Activated naive CD8-positive, alpha-beta T cell treated with anti-CD3 and anti-CD28 coated beads for 36 hours (primary cell): ENCODE measurements at regions not wholly inside any gene's neighbourhood (a gene's known extent, or its start where the extent isn't known, plus 50 kb on each side); places are given as distances from the start of the nearest gene placed in this dataset.

ENCODE experiments used
- DNase-seq: peaks from one replicate; pipeline ENCODE4 v3.0.0; 2021
- H3K27ac Mint-ChIP-seq: one replicate; pipeline ENCODE4 v1.8.0; 2022; ENCODE audit warnings: mild to moderate bottlenecking, moderate library complexity, mixed read lengths
- H3K27me3 Mint-ChIP-seq: one replicate; pipeline ENCODE4 v1.8.0; 2022; ENCODE audit warnings: mild to moderate bottlenecking, mixed read lengths
- H3K36me3 Mint-ChIP-seq: one replicate; pipeline ENCODE4 v1.8.0; 2021; ENCODE audit warnings: mild to moderate bottlenecking, mixed read lengths
- H3K4me1 Mint-ChIP-seq: one replicate; pipeline ENCODE4 v1.8.0; 2021; ENCODE audit warnings: mixed read lengths
- H3K4me3 Mint-ChIP-seq: one replicate; pipeline ENCODE4 v1.8.0; 2022; ENCODE audit warnings: mild to moderate bottlenecking, moderate library complexity, mixed read lengths
- H3K9me3 Mint-ChIP-seq: one replicate; pipeline ENCODE4 v1.8.0; 2022; ENCODE audit warnings: mixed read lengths

- no peak overlapping the region for H3K4me3 Mint-ChIP-seq
- H3K4me1 Mint-ChIP-seq: peaks cover 4% of the 10 kb centered on the region
- no peaks in the 10 kb centered on the region for H3K36me3 Mint-ChIP-seq
- no peak overlapping the region for H3K27ac Mint-ChIP-seq
- H3K27me3 Mint-ChIP-seq: no peaks in the 10 kb centered on the region
- DNase-seq: peak; percentile 22
- H3K9me3 Mint-ChIP-seq: no peaks in the 10 kb centered on the region
Observed at GRCh38 chr1:83761167-83762038, 237.5 kb downstream of the TTLL7 start.

GRCh38 chr1:83760226-83761021 is 238.5 kb downstream of the TTLL7 start:
- Mint-ChIP-seq H3K9me3 (no peaks in the 10 kb centered on the region), H3K27me3 (no peaks in the 10 kb centered on the region), H3K36me3 (no peaks in the 10 kb centered on the region), H3K4me3 (no peak overlapping the region), H3K4me1 (peaks cover 4% of the 10 kb centered on the region), H3K27ac (no peak overlapping the region)
- no peak for DNase-seq

- no peaks in the 10 kb centered on the region for H3K27me3 Mint-ChIP-seq
- H3K4me3 Mint-ChIP-seq: no peak overlapping the region
- H3K4me1 Mint-ChIP-seq: peaks cover 4% of the 10 kb centered on the region
- no peak for DNase-seq
- H3K9me3 Mint-ChIP-seq: no peaks in the 10 kb centered on the region
- peaks cover 1% of the 10 kb centered on the region for H3K36me3 Mint-ChIP-seq
- no peak overlapping the region for H3K27ac Mint-ChIP-seq
Observed at GRCh38 chr1:83756984-83757717, 241.8 kb downstream of the TTLL7 start.

- no peak for DNase-seq
- H3K27ac Mint-ChIP-seq: no peak overlapping the region
- peaks cover 1% of the 10 kb centered on the region for H3K36me3 Mint-ChIP-seq
- H3K27me3 Mint-ChIP-seq: no peaks in the 10 kb centered on the region
- H3K4me3 Mint-ChIP-seq: no peak overlapping the region
- H3K4me1 Mint-ChIP-seq: no peaks in the 10 kb centered on the region
- no peaks in the 10 kb centered on the region for H3K9me3 Mint-ChIP-seq
Observed at GRCh38 chr1:83751602-83752001, 247.3 kb downstream of the TTLL7 start.

GRCh38 chr1:83750201-83750600 is 248.7 kb downstream of the TTLL7 start:
- Mint-ChIP-seq H3K4me3 (no peak overlapping the region), H3K27me3 (no peaks in the 10 kb centered on the region)

GRCh38 chr1:83747853-83748482 is 251.0 kb downstream of the TTLL7 start:
- Mint-ChIP-seq H3K27me3 (no peaks in the 10 kb centered on the region), H3K9me3 (no peaks in the 10 kb centered on the region), H3K4me3 (no peak overlapping the region), H3K4me1 (no peaks in the 10 kb centered on the region), H3K27ac (no peak overlapping the region), H3K36me3 (no peaks in the 10 kb centered on the region)
- DNase-seq: no peak

More at GRCh38 chr1:83750201-83750600, 248.7 kb downstream of the TTLL7 start:
- Mint-ChIP-seq H3K9me3 (no peaks in the 10 kb centered on the region), H3K36me3 (peaks cover 1% of the 10 kb centered on the region), H3K4me1 (no peaks in the 10 kb centered on the region), H3K27ac (no peak overlapping the region)
- DNase-seq: no peak

- Mint-ChIP-seq H3K9me3 (no peaks in the 10 kb centered on the region), H3K36me3 (no peaks in the 10 kb centered on the region), H3K27me3 (no peaks in the 10 kb centered on the region), H3K27ac (no peak overlapping the region), H3K4me1 (no peaks in the 10 kb centered on the region), H3K4me3 (no peak overlapping the region)
- no peak for DNase-seq
Observed at GRCh38 chr1:83746234-83746633, 252.7 kb downstream of the TTLL7 start.

GRCh38 chr1:83742446-83742845 is 256.5 kb downstream of the TTLL7 start:
- Mint-ChIP-seq H3K9me3 (no peaks in the 10 kb centered on the region), H3K4me3 (no peak overlapping the region), H3K36me3 (no peaks in the 10 kb centered on the region), H3K4me1 (no peaks in the 10 kb centered on the region), H3K27me3 (no peaks in the 10 kb centered on the region), H3K27ac (no peak overlapping the region)
- no peak for DNase-seq

- no peak overlapping the region for H3K27ac Mint-ChIP-seq
- DNase-seq: no peak
- H3K4me1 Mint-ChIP-seq: no peaks in the 10 kb centered on the region
- H3K27me3 Mint-ChIP-seq: no peaks in the 10 kb centered on the region
- H3K36me3 Mint-ChIP-seq: no peaks in the 10 kb centered on the region
- no peaks in the 10 kb centered on the region for H3K9me3 Mint-ChIP-seq
- no peak overlapping the region for H3K4me3 Mint-ChIP-seq
Observed at GRCh38 chr1:83741770-83742169, 257.2 kb downstream of the TTLL7 start.

- H3K4me1 Mint-ChIP-seq: no peaks in the 10 kb centered on the region
- H3K4me3 Mint-ChIP-seq: no peak overlapping the region
- H3K36me3 Mint-ChIP-seq: no peaks in the 10 kb centered on the region
- no peak for DNase-seq
- H3K9me3 Mint-ChIP-seq: no peaks in the 10 kb centered on the region
- no peaks in the 10 kb centered on the region for H3K27me3 Mint-ChIP-seq
- no peak overlapping the region for H3K27ac Mint-ChIP-seq
Observed at GRCh38 chr1:83741348-83741747, 257.6 kb downstream of the TTLL7 start.

- Mint-ChIP-seq H3K4me1 (no peaks in the 10 kb centered on the region), H3K27me3 (no peaks in the 10 kb centered on the region), H3K27ac (no peak overlapping the region), H3K4me3 (no peak overlapping the region), H3K36me3 (no peaks in the 10 kb centered on the region), H3K9me3 (no peaks in the 10 kb centered on the region)
- no peak for DNase-seq
Observed at GRCh38 chr1:83735526-83735925, 263.4 kb downstream of the TTLL7 start.

- Mint-ChIP-seq H3K27ac (no peak overlapping the region), H3K36me3 (no peaks in the 10 kb centered on the region), H3K4me1 (no peaks in the 10 kb centered on the region), H3K4me3 (no peak overlapping the region), H3K9me3 (no peaks in the 10 kb centered on the region), H3K27me3 (no peaks in the 10 kb centered on the region)
- DNase-seq: no peak
Observed at GRCh38 chr1:83734420-83734819, 264.5 kb downstream of the TTLL7 start.

- H3K9me3 Mint-ChIP-seq: no peaks in the 10 kb centered on the region
- no peak overlapping the region for H3K27ac Mint-ChIP-seq
- H3K27me3 Mint-ChIP-seq: no peaks in the 10 kb centered on the region
- H3K4me1 Mint-ChIP-seq: peaks cover 1% of the 10 kb centered on the region
- DNase-seq: no peak
- H3K4me3 Mint-ChIP-seq: no peak overlapping the region
- H3K36me3 Mint-ChIP-seq: no peaks in the 10 kb centered on the region
Observed at GRCh38 chr1:83725735-83726360, 273.1 kb downstream of the TTLL7 start.

GRCh38 chr1:83718338-83718737 is 280.6 kb downstream of the TTLL7 start:
- Mint-ChIP-seq H3K27me3 (no peaks in the 10 kb centered on the region), H3K9me3 (no peaks in the 10 kb centered on the region), H3K4me3 (no peak overlapping the region), H3K36me3 (no peaks in the 10 kb centered on the region), H3K27ac (no peak overlapping the region), H3K4me1 (peaks cover 2% of the 10 kb centered on the region)
- no peak for DNase-seq
